NCI-H526 treated with DMSO at 0.1 percent for 48 hours (cell line): ENCODE measurements at regions not wholly inside any gene's neighbourhood (a gene's known extent, or its start where the extent isn't known, plus 50 kb on each side); places are given as distances from the start of the nearest gene placed in this dataset.
"Not testable (repeated sequence)": the region's sequence is repeated elsewhere in the genome, so short reads cannot be mapped to it uniquely, and the experiment has no call there.

Experiments
- DNase-seq: peaks from one replicate; lab custom pipeline; 2025; lab: John Stamatoyannopoulos, UW

- DNase-seq = no peak
Measured at GRCh38 chr1:29415156-29415830, 179.0 kb downstream of the PTPRU start.

- no peak for DNase-seq
Measured at GRCh38 chr1:29414086-29414485, 177.8 kb downstream of the PTPRU start.

GRCh38 chr1:29413661-29414060, 177.3 kb downstream of the PTPRU start:
- DNase-seq = no peak

GRCh38 chr1:29412591-29412990, 176.3 kb downstream of the PTPRU start:
- no peak for DNase-seq

- peak; percentile 65 for DNase-seq
Measured at GRCh38 chr1:29410476-29410875, 174.2 kb downstream of the PTPRU start.

- no peak for DNase-seq
Measured at GRCh38 chr1:29409616-29410015, 173.3 kb downstream of the PTPRU start.

GRCh38 chr1:29408831-29409605, 172.7 kb downstream of the PTPRU start:
- no peak for DNase-seq

- no peak for DNase-seq
Measured at GRCh38 chr1:29406814-29407213, 170.5 kb downstream of the PTPRU start.

- DNase-seq = not testable (repeated sequence)
Measured at GRCh38 chr1:29400203-29400602, 163.9 kb downstream of the PTPRU start.

GRCh38 chr1:29399465-29399864, 163.1 kb downstream of the PTPRU start:
- DNase-seq = no peak

GRCh38 chr1:29398431-29398830, 162.1 kb downstream of the PTPRU start:
- no peak for DNase-seq

- no peak for DNase-seq
Measured at GRCh38 chr1:29397981-29398380, 161.7 kb downstream of the PTPRU start.

GRCh38 chr1:29397256-29397590, 160.9 kb downstream of the PTPRU start:
- no peak for DNase-seq

- no peak for DNase-seq
Measured at GRCh38 chr1:29396438-29397255, 160.3 kb downstream of the PTPRU start.

- DNase-seq = no peak
Measured at GRCh38 chr1:29395736-29396437, 159.6 kb downstream of the PTPRU start.

GRCh38 chr1:29394521-29395225, 158.4 kb downstream of the PTPRU start:
- no peak for DNase-seq

- no peak for DNase-seq
Measured at GRCh38 chr1:29393451-29393826, 157.1 kb downstream of the PTPRU start.

- DNase-seq = no peak
Measured at GRCh38 chr1:29392486-29393450, 156.4 kb downstream of the PTPRU start.

GRCh38 chr1:29392036-29392435, 155.7 kb downstream of the PTPRU start:
- no peak for DNase-seq

- DNase-seq = no peak
Measured at GRCh38 chr1:29391362-29391880, 155.1 kb downstream of the PTPRU start.
